Esophagus squamous epithelium (tissue), 4 donors: ENCODE measurements at regions not wholly inside any gene's neighbourhood (a gene's known extent, or its start where the extent isn't known, plus 50 kb on each side); places are given as distances from the start of the nearest gene placed in this dataset.

ENCODE experiments used
- POLR2A ChIP-seq, 4 donors: fragments of 450-650 bp; IDR thresholded peaks; one replicate each; pipeline ENCODE4 v1.6.1; 2017; ENCODE audit warnings: antibody characterized with exemption in 4 of 4, mild to moderate bottlenecking in 4 of 4, moderate library complexity in 3 of 4
- TF ChIP-seq, protein P1 (sequence below), 6 experiments: fragments of 450-650 bp in 4 of 6; fragments of 200-600 bp in 2 of 6; sonication (generic) in 2 of 6; IDR thresholded peaks; one replicate each; pipeline ENCODE4 v1.5.1; 2016 to 2019; ENCODE audit warnings: antibody characterized with exemption in 6 of 6, mild to moderate bottlenecking in 4 of 6, moderate library complexity in 4 of 6

DNA sequence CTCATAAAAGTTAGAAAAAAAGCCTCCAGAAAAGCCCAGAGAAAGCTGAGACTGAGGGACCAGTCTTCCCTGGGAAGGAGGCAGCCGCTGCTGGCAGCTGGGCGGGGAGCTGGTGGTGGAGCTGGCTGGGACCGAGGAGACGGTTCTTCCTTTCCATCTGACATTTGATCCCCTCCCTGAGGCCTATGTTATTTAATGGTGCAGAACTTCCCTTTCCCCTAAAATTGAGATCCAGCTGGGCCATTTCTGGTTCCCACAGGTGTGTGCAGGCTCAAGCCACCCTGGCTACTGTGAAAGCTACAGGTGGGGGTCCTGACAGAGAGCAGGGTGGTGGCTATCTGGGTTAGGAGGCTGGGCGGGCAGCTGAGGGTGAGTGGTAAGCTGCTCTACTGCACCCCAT lies 81.5 kb upstream of the FZD7 start:
- no peak for TF ChIP-seq POLR2A (IDR thresholded peaks at IDR 0.05)
- TF ChIP-seq, protein P1, sequence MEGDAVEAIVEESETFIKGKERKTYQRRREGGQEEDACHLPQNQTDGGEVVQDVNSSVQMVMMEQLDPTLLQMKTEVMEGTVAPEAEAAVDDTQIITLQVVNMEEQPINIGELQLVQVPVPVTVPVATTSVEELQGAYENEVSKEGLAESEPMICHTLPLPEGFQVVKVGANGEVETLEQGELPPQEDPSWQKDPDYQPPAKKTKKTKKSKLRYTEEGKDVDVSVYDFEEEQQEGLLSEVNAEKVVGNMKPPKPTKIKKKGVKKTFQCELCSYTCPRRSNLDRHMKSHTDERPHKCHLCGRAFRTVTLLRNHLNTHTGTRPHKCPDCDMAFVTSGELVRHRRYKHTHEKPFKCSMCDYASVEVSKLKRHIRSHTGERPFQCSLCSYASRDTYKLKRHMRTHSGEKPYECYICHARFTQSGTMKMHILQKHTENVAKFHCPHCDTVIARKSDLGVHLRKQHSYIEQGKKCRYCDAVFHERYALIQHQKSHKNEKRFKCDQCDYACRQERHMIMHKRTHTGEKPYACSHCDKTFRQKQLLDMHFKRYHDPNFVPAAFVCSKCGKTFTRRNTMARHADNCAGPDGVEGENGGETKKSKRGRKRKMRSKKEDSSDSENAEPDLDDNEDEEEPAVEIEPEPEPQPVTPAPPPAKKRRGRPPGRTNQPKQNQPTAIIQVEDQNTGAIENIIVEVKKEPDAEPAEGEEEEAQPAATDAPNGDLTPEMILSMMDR (IDR thresholded peaks at IDR 0.05) = no peak
